NT2/D1 (cell line): ENCODE measurements at regions not wholly inside any gene's neighbourhood (a gene's known extent, or its start where the extent isn't known, plus 50 kb on each side); places are given as distances from the start of the nearest gene placed in this dataset.

ENCODE experiments used
- SUZ12 ChIP-seq: IDR thresholded peaks from 2 replicates; pipeline ENCODE4 v1.6.1; 2011; ENCODE audit not compliant: insufficient read length, insufficient read depth; ENCODE audit errors: extremely low read depth
- YY1 ChIP-seq: IDR thresholded peaks from 2 replicates; pipeline ENCODE4 v1.6.1; 2011; ENCODE audit not compliant: insufficient read length, insufficient read depth

GRCh38 chr5:77852068-77852513 is 76.0 kb upstream of the TBCA start:
- TF ChIP-seq YY1 (no peak), SUZ12 (no peak)
